OCI-LY7 (cell line): ENCODE measurements at regions not wholly inside any gene's neighbourhood (a gene's known extent, or its start where the extent isn't known, plus 50 kb on each side); places are given as distances from the start of the nearest gene placed in this dataset.

Source experiments
- CTCF ChIP-seq: fragments of 200-600 bp; sonication (generic); conservative IDR thresholded peaks from 2 replicates; pipeline ENCODE4 v1.5.1; 2014; ENCODE audit warnings: mild to moderate bottlenecking, antibody characterized with exemption, low read length, moderate library complexity, mixed read lengths
- EZH2phosphoT487 ChIP-seq: fragments of 200-600 bp; sonication (generic); IDR thresholded peaks from 2 replicates; pipeline ENCODE4 v1.6.1; 2018; ENCODE audit warnings: low read depth, borderline replicate concordance, mild to moderate bottlenecking, mixed run types, antibody characterized with exemption, low read length, moderate library complexity, mixed read lengths

GRCh38 chr2:56918790-56919189, 735.0 kb downstream of the CCDC85A start:
- TF ChIP-seq CTCF, result no peak
- no peak for TF ChIP-seq EZH2phosphoT487
